ENCODE measurements at regions not wholly inside any gene's neighbourhood (a gene's known extent, or its start where the extent isn't known, plus 50 kb on each side); places are given as distances from the start of the nearest gene placed in this dataset.

GRCh38 chr4:126109836-126110235, 795.1 kb downstream of the FAT4 start:
- peaks cover 8% of the 10 kb centered on the region for H3K36me3 Mint-ChIP-seq
- no peak for TF ChIP-seq CTCF (IDR thresholded peaks at IDR 0.05; ENCODE audit: unreplicated experiment)
- H3K27ac Mint-ChIP-seq, result no peak overlapping the region
- H3K4me3 Mint-ChIP-seq, result no peak overlapping the region
- peaks cover 47% of the 10 kb centered on the region for H3K9me3 Mint-ChIP-seq
- H3K27me3 Mint-ChIP-seq (ENCODE audit: low read depth), result no peaks in the 10 kb centered on the region
- no peak for DNase-seq (ENCODE audit: low spot score in 2 of 2, unreplicated experiment in 2 of 2)
- no peaks in the 10 kb centered on the region for H3K4me1 Mint-ChIP-seq

- peaks cover 13% of the 10 kb centered on the region for H3K36me3 Mint-ChIP-seq
- H3K4me1 Mint-ChIP-seq, result no peaks in the 10 kb centered on the region
- peaks cover 71% of the 10 kb centered on the region for H3K9me3 Mint-ChIP-seq
Observed at GRCh38 chr4:126113058-126113457, 798.3 kb downstream of the FAT4 start.

GRCh38 chr4:126123611-126124325, 809.0 kb downstream of the FAT4 start:
- TF ChIP-seq CTCF (IDR thresholded peaks at IDR 0.05; ENCODE audit: unreplicated experiment), result no peak
- Mint-ChIP-seq H3K9me3 (peaks cover 23% of the 10 kb centered on the region), H3K4me1 (peaks cover 10% of the 10 kb centered on the region), H3K27ac (peak overlapping the region; percentile 85), H3K4me3 (no peak overlapping the region), H3K27me3 (ENCODE audit: low read depth) (no peaks in the 10 kb centered on the region), H3K36me3 (peaks cover 3% of the 10 kb centered on the region)
- DNase-seq (ENCODE audit: low spot score in 2 of 2, unreplicated experiment in 2 of 2), result no peak

More at GRCh38 chr4:126113058-126113457, 798.3 kb downstream of the FAT4 start:
- Mint-ChIP-seq H3K4me3 (no peak overlapping the region), H3K27me3 (ENCODE audit: low read depth) (no peaks in the 10 kb centered on the region), H3K27ac (no peak overlapping the region)
- TF ChIP-seq CTCF (IDR thresholded peaks at IDR 0.05; ENCODE audit: unreplicated experiment), result no peak
- DNase-seq (ENCODE audit: low spot score in 2 of 2, unreplicated experiment in 2 of 2), result no peak

GRCh38 chr4:126124818-126125217, 810.1 kb downstream of the FAT4 start:
- DNase-seq (ENCODE audit: low spot score in 2 of 2, unreplicated experiment in 2 of 2), result no peak
- Mint-ChIP-seq H3K4me1 (peaks cover 10% of the 10 kb centered on the region), H3K36me3 (peaks cover 4% of the 10 kb centered on the region), H3K27ac (no peak overlapping the region), H3K4me3 (no peak overlapping the region), H3K9me3 (peaks cover 19% of the 10 kb centered on the region), H3K27me3 (ENCODE audit: low read depth) (no peaks in the 10 kb centered on the region)
- no peak for TF ChIP-seq CTCF (IDR thresholded peaks at IDR 0.05; ENCODE audit: unreplicated experiment)

DNA sequence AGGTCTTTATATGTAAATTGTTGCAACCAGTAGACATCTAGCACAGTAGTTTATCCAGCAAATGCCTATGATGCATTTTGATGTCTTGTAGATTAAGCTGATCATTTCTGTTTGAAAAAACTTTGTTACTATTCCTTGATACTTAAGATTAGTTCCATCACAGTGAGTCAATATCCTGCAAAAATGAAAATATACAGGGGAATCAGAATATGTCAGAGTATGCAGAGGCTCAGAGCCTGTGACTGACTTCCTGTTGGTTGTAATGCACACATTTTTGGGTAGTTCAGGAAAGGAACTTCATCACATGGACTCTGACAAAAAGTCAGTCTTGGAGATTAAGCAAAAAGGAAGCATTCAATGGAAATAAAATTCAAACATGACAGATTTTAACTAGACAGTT, 815.5 kb downstream of the FAT4 start:
- H3K9me3 Mint-ChIP-seq, result peaks cover 43% of the 10 kb centered on the region
- H3K27me3 Mint-ChIP-seq (ENCODE audit: low read depth), result no peaks in the 10 kb centered on the region
- no peak for TF ChIP-seq CTCF (IDR thresholded peaks at IDR 0.05; ENCODE audit: unreplicated experiment)
- H3K27ac Mint-ChIP-seq, result no peak overlapping the region
- H3K4me1 Mint-ChIP-seq, result no peaks in the 10 kb centered on the region
- peaks cover 9% of the 10 kb centered on the region for H3K36me3 Mint-ChIP-seq
- H3K4me3 Mint-ChIP-seq, result no peak overlapping the region
- no peak for DNase-seq (ENCODE audit: low spot score in 2 of 2, unreplicated experiment in 2 of 2)
